Liver (tissue), 7 donors: ENCODE measurements at regions not wholly inside any gene's neighbourhood (a gene's known extent, or its start where the extent isn't known, plus 50 kb on each side); places are given as distances from the start of the nearest gene placed in this dataset.
"Not testable (repeated sequence)": the region's sequence is repeated elsewhere in the genome, so short reads cannot be mapped to it uniquely, and the experiment has no call there.

ENCODE experiments used
- DNase-seq: peaks from one replicate; pipeline ENCODE4 v3.0.0-alpha.2; 2017; ENCODE audit warnings: low spot score
- H3K27ac ChIP-seq, 2 donors: one replicate each; pipeline ENCODE4 v1.7.0; 2013; ENCODE audit warnings: inconsistent platforms in 2 of 2, low read length in 2 of 2, control low read depth in 1 of 2, low read depth in 1 of 2, mild to moderate bottlenecking in 1 of 2
- H3K27me3 ChIP-seq, 4 donors: one replicate each; pipeline versions ENCODE4 v1.6.1 to v1.7.0; 2013; ENCODE audit warnings: low read length in 3 of 4, inconsistent platforms in 1 of 4, mild to moderate bottlenecking in 1 of 4, moderate library complexity in 1 of 4; ENCODE audit not compliant: control insufficient read depth in 4 of 4, insufficient read depth in 4 of 4
- H3K36me3 ChIP-seq, 4 donors: one replicate each; pipeline versions ENCODE4 v1.6.1 to v1.7.0; 2013; ENCODE audit warnings: low read length in 3 of 4, mild to moderate bottlenecking in 3 of 4, low read depth in 1 of 4, moderate library complexity in 1 of 4; ENCODE audit not compliant: control insufficient read depth in 4 of 4, insufficient read depth in 3 of 4
- H3K4me1 ChIP-seq, 4 donors: one replicate each; pipeline versions ENCODE4 v1.6.1 to v1.7.0; 2013; ENCODE audit warnings: low read length in 3 of 4, mild to moderate bottlenecking in 3 of 4, moderate library complexity in 1 of 4; ENCODE audit not compliant: control insufficient read depth in 4 of 4, insufficient read depth in 4 of 4
- H3K4me3 ChIP-seq, 3 donors: one replicate each; pipeline versions ENCODE4 v1.6.1 to v1.7.0; 2013; ENCODE audit warnings: low read length in 3 of 3, control low read depth in 1 of 3, low read depth in 1 of 3, mild to moderate bottlenecking in 1 of 3
- H3K9ac ChIP-seq, 2 donors: one replicate each; pipeline ENCODE4 v1.7.0; 2013; ENCODE audit warnings: low read length in 2 of 2, mild to moderate bottlenecking in 2 of 2, moderate library complexity in 2 of 2, control low read depth in 1 of 2, low read depth in 1 of 2
- H3K9me3 ChIP-seq, 4 donors: one replicate each; pipeline versions ENCODE4 v1.6.1 to v1.7.0; 2013; ENCODE audit warnings: low read length in 3 of 4; ENCODE audit not compliant: control insufficient read depth in 4 of 4
- EGR1 ChIP-seq, 2 donors: IDR thresholded peaks; 2 replicates each; pipeline ENCODE4 v1.6.1; 2016 to 2018; ENCODE audit warnings: antibody characterized with exemption in 2 of 2, low read depth in 2 of 2
- FOXA2 ChIP-seq: IDR thresholded peaks from 2 replicates; pipeline ENCODE4 v1.6.1; 2016; ENCODE audit warnings: antibody characterized with exemption
- GABPA ChIP-seq, 2 donors: IDR thresholded peaks in 1 of 2; conservative IDR thresholded peaks in 1 of 2; 2 replicates each; pipeline ENCODE4 v1.6.1; 2016; ENCODE audit warnings: antibody characterized with exemption in 2 of 2, mild to moderate bottlenecking in 1 of 2, moderate library complexity in 1 of 2
- HNF4A ChIP-seq, 2 donors: conservative IDR thresholded peaks; 2 replicates each; pipeline ENCODE4 v1.6.1; 2016; ENCODE audit warnings: antibody characterized with exemption in 2 of 2, mild to moderate bottlenecking in 2 of 2
- JUND ChIP-seq, 2 donors: IDR thresholded peaks; 2 replicates each; pipeline ENCODE4 v1.6.1; 2016; ENCODE audit warnings: antibody characterized with exemption in 2 of 2
- MAX ChIP-seq: IDR thresholded peaks from 2 replicates; pipeline ENCODE4 v1.6.1; 2016; ENCODE audit warnings: antibody characterized with exemption
- RAD21 ChIP-seq, 2 donors: IDR thresholded peaks; 2 replicates each; pipeline ENCODE4 v1.6.1; 2016; ENCODE audit warnings: antibody characterized with exemption in 2 of 2, mild to moderate bottlenecking in 2 of 2
- REST ChIP-seq: IDR thresholded peaks from 2 replicates; pipeline ENCODE4 v1.6.1; 2016; ENCODE audit warnings: antibody characterized with exemption, mild to moderate bottlenecking
- SP1 ChIP-seq: IDR thresholded peaks from 2 replicates; pipeline ENCODE4 v1.6.1; 2018; ENCODE audit warnings: antibody characterized with exemption, mild to moderate bottlenecking
- TAF1 ChIP-seq: conservative IDR thresholded peaks from 2 replicates; pipeline ENCODE4 v1.6.1; 2016; ENCODE audit warnings: antibody characterized with exemption, mild to moderate bottlenecking
- ZBTB33 ChIP-seq: IDR thresholded peaks from 2 replicates; pipeline ENCODE4 v1.6.1; 2016; ENCODE audit warnings: antibody characterized with exemption
- WGBS: extraction: QIAGEN DNeasy Blood & Tissue Kit; methylation state at CpG from one replicate; pipeline ENCODE4 v1.1.7; 2013; 5-methylcytosine and 5-hydroxymethylcytosine counted together
- donor health status: healthy.
- donor health status: healthy.
- donor health status: healthy.
- donor health status: healthy.

GRCh38 chrX:13378562-13379518 lies 59.0 kb upstream of the ATXN3L start:
- WGBS: 94% methylated on average over 59 of the region's 60 CpGs
- not testable (repeated sequence) for DNase-seq

GRCh38 chrX:13377550-13377934 lies 57.7 kb upstream of the ATXN3L start:
- no peak overlapping the region for H3K9ac ChIP-seq
- no peaks in the 10 kb centered on the region for H3K9me3 ChIP-seq
- 76% methylated on average over 7 of the region's 7 CpGs for WGBS
- H3K4me3 ChIP-seq: no peak overlapping the region
- DNase-seq: no peak
- TF ChIP-seq GABPA (IDR thresholded peaks at IDR 0.05 in 1 of 2, conservative IDR thresholded peaks at IDR 0.05 in 1 of 2): no peak
- no peak for TF ChIP-seq TAF1
- no peak for TF ChIP-seq ZBTB33
- TF ChIP-seq REST: no peak
- peaks cover 0 to 4% (median 0%) of the 10 kb centered on the region in 4 donors for H3K4me1 ChIP-seq
- no peak overlapping the region for H3K27ac ChIP-seq
- H3K27me3 ChIP-seq: peaks cover 0 to 4% (median 0%) of the 10 kb centered on the region in 4 donors
- H3K36me3 ChIP-seq: no peaks in the 10 kb centered on the region

More at GRCh38 chrX:13378562-13379518, 59.0 kb upstream of the ATXN3L start:
- not testable (repeated sequence) for H3K27ac ChIP-seq, H3K9me3 ChIP-seq, H3K36me3 ChIP-seq, H3K9ac ChIP-seq, H3K27me3 ChIP-seq, H3K4me1 ChIP-seq, H3K4me3 ChIP-seq

- no peak overlapping the region for H3K9ac ChIP-seq
- no peak overlapping the region for H3K4me3 ChIP-seq
- WGBS: 70% methylated on average over 9 of the region's 9 CpGs
- TF ChIP-seq RAD21 (IDR thresholded peaks at IDR 0.05): no peak
- TF ChIP-seq GABPA (IDR thresholded peaks at IDR 0.05 in 1 of 2, conservative IDR thresholded peaks at IDR 0.05 in 1 of 2): no peak
- TF ChIP-seq JUND (IDR thresholded peaks at IDR 0.05): no peak
- peak; percentile 31 for TF ChIP-seq FOXA2
- TF ChIP-seq EGR1 (IDR thresholded peaks at IDR 0.05; ENCODE audit: low read depth in 2 of 2): no peak
- peak; percentile 34 for TF ChIP-seq MAX
- TF ChIP-seq HNF4A (conservative IDR thresholded peaks at IDR 0.05): peak in 1 of 2 donors; percentile 16
- TF ChIP-seq SP1: no peak
- H3K27me3 ChIP-seq: peaks cover 0 to 4% (median 0%) of the 10 kb centered on the region in 4 donors
- H3K27ac ChIP-seq: no peak overlapping the region
- H3K9me3 ChIP-seq: no peaks in the 10 kb centered on the region
- no peak for DNase-seq
- peaks cover 0 to 4% (median 0%) of the 10 kb centered on the region in 4 donors for H3K4me1 ChIP-seq
- no peaks in the 10 kb centered on the region for H3K36me3 ChIP-seq
Measured at GRCh38 chrX:13376857-13377549, 57.1 kb upstream of the ATXN3L start.

GRCh38 chrX:13375596-13375995 lies 55.7 kb upstream of the ATXN3L start:
- H3K27me3 ChIP-seq, H3K36me3 ChIP-seq, H3K9ac ChIP-seq, DNase-seq, H3K4me1 ChIP-seq, H3K9me3 ChIP-seq, H3K27ac ChIP-seq, H3K4me3 ChIP-seq: not testable (repeated sequence)
- WGBS: 96% methylated on average over 8 of the region's 8 CpGs
